GM12891 (cell line): ENCODE measurements at regions not wholly inside any gene's neighbourhood (a gene's known extent, or its start where the extent isn't known, plus 50 kb on each side); places are given as distances from the start of the nearest gene placed in this dataset.

ENCODE experiments used
- PAX5 ChIP-seq: IDR thresholded peaks from 2 replicates; pipeline ENCODE4 v1.6.1; 2011; ENCODE audit warnings: low read length, moderate library complexity, mild to moderate bottlenecking; ENCODE audit not compliant: insufficient read depth, severe bottlenecking
- POLR2A ChIP-seq: IDR thresholded peaks from 2 replicates; pipeline ENCODE4 v1.6.1; 2011; ENCODE audit warnings: low read depth, low read length, control low read depth
- POLR2AphosphoS5 ChIP-seq: IDR thresholded peaks from 2 replicates; pipeline ENCODE4 v1.6.1; 2011; ENCODE audit warnings: low read depth, low read length, control low read depth
- POU2F2 ChIP-seq: IDR thresholded peaks from 2 replicates; pipeline ENCODE4 v1.6.1; 2011; ENCODE audit warnings: low read depth, mild to moderate bottlenecking, control low read depth, low read length, moderate library complexity
- SPI1 ChIP-seq: IDR thresholded peaks from 2 replicates; pipeline ENCODE4 v1.6.1; 2011; ENCODE audit warnings: low read depth, low read length, control low read depth
- TAF1 ChIP-seq: IDR thresholded peaks from 2 replicates; pipeline ENCODE4 v1.6.1; 2011; ENCODE audit warnings: low read depth, low read length, control low read depth

DNA sequence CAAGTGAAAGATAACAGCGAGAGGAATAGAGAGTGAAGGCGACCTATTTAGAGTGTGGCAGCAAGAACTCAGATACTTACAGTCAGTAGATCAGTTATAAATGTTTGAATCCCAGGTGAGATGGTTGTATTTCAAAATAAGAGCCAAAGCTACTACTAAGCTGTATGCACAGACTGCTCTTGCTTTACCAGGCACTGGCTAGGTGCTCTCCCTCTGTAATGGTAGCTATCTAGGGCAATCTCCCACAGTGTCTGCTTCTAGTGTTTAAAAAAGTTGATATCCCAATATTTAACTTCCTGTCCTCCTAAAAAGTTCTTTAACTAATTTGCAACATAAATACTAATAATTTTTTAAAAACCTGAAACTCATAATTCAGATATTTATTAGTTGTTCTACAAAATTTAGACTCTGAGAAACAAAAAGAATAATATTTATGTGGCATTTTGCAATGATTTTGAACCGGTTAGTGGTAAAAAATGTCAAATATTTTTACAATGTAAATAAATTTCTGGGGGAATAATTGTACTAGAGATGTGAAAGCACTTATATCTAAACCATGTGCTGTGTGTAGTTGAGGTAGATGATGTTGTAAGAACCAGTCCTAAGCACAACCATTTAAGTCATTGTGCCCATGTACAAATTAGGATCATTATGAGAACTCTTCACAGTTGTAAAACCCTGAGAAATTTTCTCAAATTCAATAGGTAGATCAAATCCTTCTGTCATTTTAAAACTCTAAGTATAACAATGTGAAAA, 349.3 kb upstream of the SEMA3D start:
- TF ChIP-seq SPI1 (no peak), POLR2AphosphoS5 (no peak), POLR2A (no peak), TAF1 (no peak), PAX5 (no peak), POU2F2 (no peak)
